GM19438 (cell line): ENCODE measurements at regions not wholly inside any gene's neighbourhood (a gene's known extent, or its start where the extent isn't known, plus 50 kb on each side); places are given as distances from the start of the nearest gene placed in this dataset.

Experiments
- ATAC-seq: cut with Tn5 transposase; IDR thresholded peaks from one replicate; pipeline ENCODE4 v1.9.1; 2021; ENCODE audit warnings: low read depth; ENCODE audit not compliant: unreplicated experiment

GRCh38 chr20:11190741-11191140 lies 516.9 kb upstream of the JAG1 start:
- no peak for ATAC-seq

- ATAC-seq, result no peak
Measured at GRCh38 chr20:11192106-11192505, 518.3 kb upstream of the JAG1 start.

GRCh38 chr20:11193241-11193640 lies 519.4 kb upstream of the JAG1 start:
- no peak for ATAC-seq

GRCh38 chr20:11195169-11195568 lies 521.4 kb upstream of the JAG1 start:
- ATAC-seq, result no peak

GRCh38 chr20:11195899-11196558 lies 522.2 kb upstream of the JAG1 start:
- ATAC-seq, result no peak

GRCh38 chr20:11197851-11198250 lies 524.1 kb upstream of the JAG1 start:
- no peak for ATAC-seq

GRCh38 chr20:11200423-11200822 lies 526.6 kb upstream of the JAG1 start:
- no peak for ATAC-seq

GRCh38 chr20:11204926-11205768 lies 531.3 kb upstream of the JAG1 start:
- ATAC-seq, result peak; percentile 77

GRCh38 chr20:11205769-11206362 lies 532.1 kb upstream of the JAG1 start:
- ATAC-seq, result no peak

GRCh38 chr20:11207749-11208502 lies 534.1 kb upstream of the JAG1 start:
- no peak for ATAC-seq

- ATAC-seq, result no peak
Measured at GRCh38 chr20:11210611-11211010, 536.8 kb upstream of the JAG1 start.

- ATAC-seq, result no peak
Measured at GRCh38 chr20:11212272-11212671, 538.5 kb upstream of the JAG1 start.

- no peak for ATAC-seq
Measured at GRCh38 chr20:11212902-11213301, 539.1 kb upstream of the JAG1 start.

- ATAC-seq, result no peak
Measured at GRCh38 chr20:11214256-11214840, 540.5 kb upstream of the JAG1 start.

- ATAC-seq, result no peak
Measured at GRCh38 chr20:11216451-11217314, 542.9 kb upstream of the JAG1 start.

GRCh38 chr20:11217326-11218172 lies 543.8 kb upstream of the JAG1 start:
- ATAC-seq, result no peak

GRCh38 chr20:11218173-11218680 lies 544.4 kb upstream of the JAG1 start:
- no peak for ATAC-seq

- ATAC-seq, result no peak
Measured at GRCh38 chr20:11219192-11219591, 545.4 kb upstream of the JAG1 start.

- ATAC-seq, result no peak
Measured at GRCh38 chr20:11221046-11221445, 547.2 kb upstream of the JAG1 start.
